Panc1 (cell line): ENCODE measurements at regions not wholly inside any gene's neighbourhood (a gene's known extent, or its start where the extent isn't known, plus 50 kb on each side); places are given as distances from the start of the nearest gene placed in this dataset.

ENCODE experiments used
- POLR2AphosphoS5 ChIP-seq: IDR thresholded peaks from 2 replicates; pipeline ENCODE4 v1.6.1; 2012; ENCODE audit warnings: mild to moderate bottlenecking, low read depth, low read length, moderate library complexity
- SIN3A ChIP-seq: IDR thresholded peaks from 2 replicates; pipeline ENCODE4 v1.6.1; 2012; ENCODE audit warnings: low read depth, mild to moderate bottlenecking, low read length, moderate library complexity, borderline replicate concordance; ENCODE audit not compliant: insufficient read depth
- TF ChIP-seq, protein P1 (sequence below): fragments of 450-650 bp; IDR thresholded peaks from 2 replicates; pipeline ENCODE4 v1.5.1; 2017; ENCODE audit warnings: mild to moderate bottlenecking
- TF ChIP-seq, protein P2 (sequence below), 2 experiments: IDR thresholded peaks; 2 replicates each; pipeline ENCODE4 v1.6.1; 2011 to 2012; ENCODE audit warnings: low read depth in 2 of 2, control low read depth in 1 of 2, low read length in 1 of 2, mild to moderate bottlenecking in 1 of 2, moderate library complexity in 1 of 2; ENCODE audit not compliant: insufficient read depth in 1 of 2

DNA sequence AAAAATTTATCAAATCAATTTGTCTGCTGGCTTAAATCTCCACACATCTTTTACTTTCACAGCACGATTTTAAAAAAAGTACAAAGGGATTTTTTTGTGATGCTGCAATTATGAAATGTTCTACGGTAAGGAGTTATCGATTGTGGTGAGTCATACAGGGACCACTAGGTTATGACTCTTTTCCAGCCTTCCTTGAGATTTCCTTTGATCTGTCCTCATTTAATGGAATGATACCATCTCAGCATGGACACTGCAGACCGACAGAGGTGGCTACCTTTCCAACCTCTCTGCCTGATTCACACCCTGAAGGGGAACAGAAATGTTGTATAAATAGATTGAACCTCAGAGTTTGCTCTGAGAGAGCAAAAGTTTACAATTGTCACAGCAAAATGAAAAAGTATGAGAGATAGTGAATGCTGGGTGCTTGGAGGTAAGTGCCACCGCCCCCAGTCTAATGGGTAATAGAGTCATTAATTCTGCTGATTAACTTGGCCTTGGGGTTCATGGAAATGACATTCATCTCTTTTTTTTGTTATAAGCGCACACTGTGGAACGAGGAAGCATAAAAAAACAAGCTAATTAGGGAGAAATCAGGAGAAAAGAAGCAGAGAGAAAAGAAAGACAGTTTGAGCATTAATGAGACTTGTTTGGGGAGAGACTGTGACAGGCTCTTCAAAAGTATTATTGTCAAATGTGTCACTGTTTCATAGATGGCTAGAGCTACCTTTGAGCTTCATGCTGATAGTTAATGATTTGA, 306.0 kb downstream of the RNF144B start:
- TF ChIP-seq, protein P1, sequence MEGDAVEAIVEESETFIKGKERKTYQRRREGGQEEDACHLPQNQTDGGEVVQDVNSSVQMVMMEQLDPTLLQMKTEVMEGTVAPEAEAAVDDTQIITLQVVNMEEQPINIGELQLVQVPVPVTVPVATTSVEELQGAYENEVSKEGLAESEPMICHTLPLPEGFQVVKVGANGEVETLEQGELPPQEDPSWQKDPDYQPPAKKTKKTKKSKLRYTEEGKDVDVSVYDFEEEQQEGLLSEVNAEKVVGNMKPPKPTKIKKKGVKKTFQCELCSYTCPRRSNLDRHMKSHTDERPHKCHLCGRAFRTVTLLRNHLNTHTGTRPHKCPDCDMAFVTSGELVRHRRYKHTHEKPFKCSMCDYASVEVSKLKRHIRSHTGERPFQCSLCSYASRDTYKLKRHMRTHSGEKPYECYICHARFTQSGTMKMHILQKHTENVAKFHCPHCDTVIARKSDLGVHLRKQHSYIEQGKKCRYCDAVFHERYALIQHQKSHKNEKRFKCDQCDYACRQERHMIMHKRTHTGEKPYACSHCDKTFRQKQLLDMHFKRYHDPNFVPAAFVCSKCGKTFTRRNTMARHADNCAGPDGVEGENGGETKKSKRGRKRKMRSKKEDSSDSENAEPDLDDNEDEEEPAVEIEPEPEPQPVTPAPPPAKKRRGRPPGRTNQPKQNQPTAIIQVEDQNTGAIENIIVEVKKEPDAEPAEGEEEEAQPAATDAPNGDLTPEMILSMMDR = no peak
- TF ChIP-seq SIN3A (no peak), POLR2AphosphoS5 (no peak)
- TF ChIP-seq, protein P2, sequence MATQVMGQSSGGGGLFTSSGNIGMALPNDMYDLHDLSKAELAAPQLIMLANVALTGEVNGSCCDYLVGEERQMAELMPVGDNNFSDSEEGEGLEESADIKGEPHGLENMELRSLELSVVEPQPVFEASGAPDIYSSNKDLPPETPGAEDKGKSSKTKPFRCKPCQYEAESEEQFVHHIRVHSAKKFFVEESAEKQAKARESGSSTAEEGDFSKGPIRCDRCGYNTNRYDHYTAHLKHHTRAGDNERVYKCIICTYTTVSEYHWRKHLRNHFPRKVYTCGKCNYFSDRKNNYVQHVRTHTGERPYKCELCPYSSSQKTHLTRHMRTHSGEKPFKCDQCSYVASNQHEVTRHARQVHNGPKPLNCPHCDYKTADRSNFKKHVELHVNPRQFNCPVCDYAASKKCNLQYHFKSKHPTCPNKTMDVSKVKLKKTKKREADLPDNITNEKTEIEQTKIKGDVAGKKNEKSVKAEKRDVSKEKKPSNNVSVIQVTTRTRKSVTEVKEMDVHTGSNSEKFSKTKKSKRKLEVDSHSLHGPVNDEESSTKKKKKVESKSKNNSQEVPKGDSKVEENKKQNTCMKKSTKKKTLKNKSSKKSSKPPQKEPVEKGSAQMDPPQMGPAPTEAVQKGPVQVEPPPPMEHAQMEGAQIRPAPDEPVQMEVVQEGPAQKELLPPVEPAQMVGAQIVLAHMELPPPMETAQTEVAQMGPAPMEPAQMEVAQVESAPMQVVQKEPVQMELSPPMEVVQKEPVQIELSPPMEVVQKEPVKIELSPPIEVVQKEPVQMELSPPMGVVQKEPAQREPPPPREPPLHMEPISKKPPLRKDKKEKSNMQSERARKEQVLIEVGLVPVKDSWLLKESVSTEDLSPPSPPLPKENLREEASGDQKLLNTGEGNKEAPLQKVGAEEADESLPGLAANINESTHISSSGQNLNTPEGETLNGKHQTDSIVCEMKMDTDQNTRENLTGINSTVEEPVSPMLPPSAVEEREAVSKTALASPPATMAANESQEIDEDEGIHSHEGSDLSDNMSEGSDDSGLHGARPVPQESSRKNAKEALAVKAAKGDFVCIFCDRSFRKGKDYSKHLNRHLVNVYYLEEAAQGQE (IDR thresholded peaks at IDR 0.05; ENCODE audit: insufficient read depth in 1 of 2, low read depth in 2 of 2, low read length in 1 of 2) = no peak
